GM18861 (cell line): ENCODE measurements at regions not wholly inside any gene's neighbourhood (a gene's known extent, or its start where the extent isn't known, plus 50 kb on each side); places are given as distances from the start of the nearest gene placed in this dataset.

ENCODE experiments used
- ATAC-seq: cut with Tn5 transposase; IDR thresholded peaks from one replicate; pipeline ENCODE4 v1.9.1; 2021; ENCODE audit not compliant: unreplicated experiment

GRCh38 chrX:45258731-45259402, 58.2 kb upstream of the DIPK2B start:
- ATAC-seq, result no peak
